Parathyroid adenoma (tissue), 2 donors: ENCODE measurements at regions not wholly inside any gene's neighbourhood (a gene's known extent, or its start where the extent isn't known, plus 50 kb on each side); places are given as distances from the start of the nearest gene placed in this dataset.

ENCODE experiments used
- H2AFZ ChIP-seq: fragments of 300-600 bp; sonication (generic); one replicate; pipeline ENCODE4 v1.7.0; 2017; ENCODE audit warnings: antibody characterized with exemption, mild to moderate bottlenecking
- H3K27ac ChIP-seq: fragments of 300-600 bp; sonication (generic); one replicate; pipeline ENCODE4 v1.7.0; 2017
- H3K27me3 ChIP-seq: fragments of 300-600 bp; sonication (generic); one replicate; pipeline ENCODE4 v1.7.0; 2017; ENCODE audit warnings: low read length; ENCODE audit not compliant: control insufficient read depth, insufficient read depth
- H3K36me3 ChIP-seq: fragments of 300-600 bp; sonication (generic); one replicate; pipeline ENCODE4 v1.7.0; 2017; ENCODE audit warnings: low read length; ENCODE audit not compliant: control insufficient read depth, insufficient read depth
- H3K4me1 ChIP-seq: fragments of 300-600 bp; sonication (generic); one replicate; pipeline ENCODE4 v1.7.0; 2017; ENCODE audit warnings: control low read depth
- H3K4me2 ChIP-seq: fragments of 300-600 bp; sonication (generic); one replicate; pipeline ENCODE4 v1.7.0; 2017; ENCODE audit warnings: low read length
- H3K4me3 ChIP-seq: fragments of 300-600 bp; sonication (generic); one replicate; pipeline ENCODE4 v1.7.0; 2017; ENCODE audit warnings: low read depth, low read length
- H3K79me2 ChIP-seq: fragments of 300-600 bp; sonication (generic); one replicate; pipeline ENCODE4 v1.7.0; 2017; ENCODE audit warnings: control low read depth
- H3K9ac ChIP-seq: fragments of 300-600 bp; sonication (generic); one replicate; pipeline ENCODE4 v1.7.0; 2017; ENCODE audit warnings: mild to moderate bottlenecking
- H3K9me3 ChIP-seq: fragments of 300-600 bp; sonication (generic); one replicate; pipeline ENCODE4 v1.7.0; 2017; ENCODE audit warnings: low read length; ENCODE audit not compliant: control insufficient read depth
- CTCF ChIP-seq: fragments of 300-600 bp; sonication (generic); IDR thresholded peaks from one replicate; pipeline ENCODE4 v1.7.0; 2017; ENCODE audit warnings: antibody characterized with exemption, mild to moderate bottlenecking
- donor health status: primary hyperparathyroidism.

- Histone ChIP-seq H3K36me3 (no peaks in the 10 kb centered on the region), H3K4me1 (no peaks in the 10 kb centered on the region), H3K4me3 (no peak overlapping the region), H3K27me3 (no peaks in the 10 kb centered on the region), H2AFZ (no peak overlapping the region), H3K79me2 (no peaks in the 10 kb centered on the region), H3K9me3 (no peaks in the 10 kb centered on the region), H3K27ac (no peak overlapping the region), H3K4me2 (no peak overlapping the region), H3K9ac (no peak overlapping the region)
- TF ChIP-seq CTCF = no peak
Observed at GRCh38 chr13:38477676-38478075, 128.0 kb downstream of the UFM1 start.

- H3K9me3 ChIP-seq = no peaks in the 10 kb centered on the region
- H3K4me3 ChIP-seq = no peak overlapping the region
- H3K27me3 ChIP-seq = no peaks in the 10 kb centered on the region
- no peaks in the 10 kb centered on the region for H3K79me2 ChIP-seq
- H3K4me2 ChIP-seq = no peak overlapping the region
- H3K9ac ChIP-seq = no peak overlapping the region
- H3K27ac ChIP-seq = no peak overlapping the region
- no peaks in the 10 kb centered on the region for H3K36me3 ChIP-seq
- H2AFZ ChIP-seq = no peak overlapping the region
- no peaks in the 10 kb centered on the region for H3K4me1 ChIP-seq
- TF ChIP-seq CTCF = no peak
Observed at GRCh38 chr13:38483623-38484022, 134.0 kb downstream of the UFM1 start.

- Histone ChIP-seq H3K9ac (no peak overlapping the region), H3K4me2 (no peak overlapping the region), H3K9me3 (no peaks in the 10 kb centered on the region), H3K4me1 (no peaks in the 10 kb centered on the region), H3K36me3 (no peaks in the 10 kb centered on the region), H3K4me3 (no peak overlapping the region), H2AFZ (no peak overlapping the region), H3K27me3 (no peaks in the 10 kb centered on the region), H3K79me2 (no peaks in the 10 kb centered on the region), H3K27ac (no peak overlapping the region)
- no peak for TF ChIP-seq CTCF
Observed at GRCh38 chr13:38490657-38491056, 141.0 kb downstream of the UFM1 start.

- H3K9me3 ChIP-seq = no peaks in the 10 kb centered on the region
- H3K4me2 ChIP-seq = no peak overlapping the region
- TF ChIP-seq CTCF = no peak
- H3K4me1 ChIP-seq = no peaks in the 10 kb centered on the region
- no peak overlapping the region for H3K9ac ChIP-seq
- no peak overlapping the region for H3K4me3 ChIP-seq
- H3K79me2 ChIP-seq = no peaks in the 10 kb centered on the region
- H3K27me3 ChIP-seq = no peaks in the 10 kb centered on the region
- no peak overlapping the region for H2AFZ ChIP-seq
- H3K27ac ChIP-seq = no peak overlapping the region
- no peaks in the 10 kb centered on the region for H3K36me3 ChIP-seq
Observed at GRCh38 chr13:38494445-38494844, 144.8 kb downstream of the UFM1 start.

GRCh38 chr13:38496917-38497316 lies 147.3 kb downstream of the UFM1 start:
- Histone ChIP-seq H3K27ac (no peak overlapping the region), H3K4me1 (no peaks in the 10 kb centered on the region), H3K36me3 (no peaks in the 10 kb centered on the region), H3K9ac (no peak overlapping the region), H3K9me3 (no peaks in the 10 kb centered on the region), H3K79me2 (no peaks in the 10 kb centered on the region), H3K4me3 (no peak overlapping the region), H2AFZ (no peak overlapping the region), H3K27me3 (no peaks in the 10 kb centered on the region), H3K4me2 (no peak overlapping the region)
- no peak for TF ChIP-seq CTCF
